ENCODE measurements at regions not wholly inside any gene's neighbourhood (a gene's known extent, or its start where the extent isn't known, plus 50 kb on each side); places are given as distances from the start of the nearest gene placed in this dataset.
"Not testable (repeated sequence)": the region's sequence is repeated elsewhere in the genome, so short reads cannot be mapped to it uniquely, and the experiment has no call there.

DNA sequence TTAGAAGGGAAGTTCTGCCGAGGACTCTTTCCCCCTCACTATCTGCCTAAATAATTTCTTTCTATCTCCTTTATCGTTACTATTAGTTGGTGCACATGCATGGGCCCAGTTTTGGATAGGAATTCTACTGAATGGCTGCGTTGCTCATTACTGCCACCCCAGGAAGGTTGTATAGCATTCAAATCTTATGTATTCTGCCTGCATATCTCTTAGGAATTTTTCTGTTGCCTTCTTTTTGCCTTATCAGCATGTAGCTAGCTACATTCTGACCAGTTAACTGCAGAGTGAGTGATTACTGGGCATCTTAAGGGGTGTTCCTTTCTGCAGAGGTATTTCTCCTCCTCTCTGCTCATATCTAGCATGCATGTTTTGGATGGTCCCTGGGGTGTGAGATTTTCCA lies 239.6 kb downstream of the TDRD15 start:
- in situ Hi-C loops (cut with HindIII; ENCODE audit: low pct_unique_long_range_greater_than_20kb, low sequenced_read_pairs) = no loop called here
- no peak for DNase-seq (ENCODE audit: low read depth)

DNA sequence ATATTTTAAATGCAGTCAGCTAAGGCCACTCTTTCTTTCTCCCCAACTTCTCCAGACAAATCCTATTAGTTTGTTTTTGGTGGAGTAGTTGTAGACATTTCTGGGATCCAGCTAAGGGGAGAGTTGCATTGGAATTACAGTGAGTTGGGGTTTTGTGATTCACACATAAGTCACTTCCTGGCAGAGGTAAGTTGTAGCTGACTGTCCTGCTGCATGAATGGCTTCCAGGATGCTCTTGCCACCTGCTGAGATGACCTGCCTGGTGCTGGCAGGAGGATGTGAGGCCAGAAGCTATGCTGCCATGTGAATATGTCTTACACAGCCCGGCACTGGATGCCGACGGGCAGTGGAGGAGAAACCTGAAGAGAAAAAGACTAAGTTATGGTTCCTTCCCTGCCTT lies 243.7 kb downstream of the TDRD15 start:
- in situ Hi-C loops (cut with HindIII; ENCODE audit: low pct_unique_long_range_greater_than_20kb, low sequenced_read_pairs) = no loop called here

DNA sequence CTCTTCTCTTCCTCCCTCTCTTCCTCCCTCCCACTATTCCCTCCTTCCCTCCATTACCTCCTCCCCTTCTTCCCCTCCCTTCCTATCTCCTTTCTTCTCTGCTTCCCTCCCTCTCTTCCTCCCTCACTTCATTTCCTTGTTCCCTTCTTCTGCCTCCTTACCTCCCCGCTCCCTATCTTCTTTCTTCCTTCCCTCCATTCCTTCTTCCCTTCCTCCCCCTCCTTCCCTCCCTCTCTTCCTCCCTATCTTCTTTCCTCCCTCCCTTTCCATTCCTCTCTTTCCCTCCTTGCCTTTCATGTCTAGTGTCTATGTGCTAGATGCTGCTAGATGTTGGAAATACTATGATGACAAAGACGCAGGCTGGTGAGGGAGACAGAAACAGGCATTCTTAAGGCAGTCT lies 246.0 kb downstream of the TDRD15 start:
- in situ Hi-C loops (cut with HindIII; ENCODE audit: low pct_unique_long_range_greater_than_20kb, low sequenced_read_pairs) = no loop called here

More for the DNA sequence above, 243.7 kb downstream of the TDRD15 start:
- DNase-seq (ENCODE audit: low read depth) = no peak

DNA sequence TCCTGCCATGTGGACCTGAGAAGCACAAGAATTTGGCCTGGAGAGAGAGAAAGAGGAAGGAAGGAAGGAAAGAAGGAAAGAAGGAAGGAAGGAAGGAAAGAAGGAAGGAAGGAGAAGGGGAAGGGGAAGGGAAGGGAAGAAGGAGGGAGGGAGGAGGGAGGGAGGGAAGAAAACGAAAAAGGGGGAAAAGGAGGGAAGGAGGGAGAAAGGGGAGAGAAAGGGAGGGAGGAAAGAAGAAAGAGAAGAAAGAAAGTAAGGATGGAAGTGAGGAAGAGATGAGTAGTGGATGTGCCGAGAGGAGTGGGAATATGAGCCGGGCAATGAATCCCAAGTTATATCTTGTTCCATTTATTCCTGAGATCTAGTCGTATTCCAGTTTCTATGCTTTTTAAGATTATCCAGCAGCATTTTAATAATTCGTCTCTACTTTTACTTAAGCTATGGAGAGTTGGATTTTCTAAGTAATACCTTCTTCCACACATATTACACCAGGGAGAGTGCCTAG lies 247.8 kb downstream of the TDRD15 start:
- in situ Hi-C loops (cut with HindIII; ENCODE audit: low pct_unique_long_range_greater_than_20kb, low sequenced_read_pairs) = no loop called here
- DNase-seq (ENCODE audit: low read depth) = no peak

More for the DNA sequence above, 246.0 kb downstream of the TDRD15 start:
- DNase-seq (ENCODE audit: low read depth) = no peak

DNA sequence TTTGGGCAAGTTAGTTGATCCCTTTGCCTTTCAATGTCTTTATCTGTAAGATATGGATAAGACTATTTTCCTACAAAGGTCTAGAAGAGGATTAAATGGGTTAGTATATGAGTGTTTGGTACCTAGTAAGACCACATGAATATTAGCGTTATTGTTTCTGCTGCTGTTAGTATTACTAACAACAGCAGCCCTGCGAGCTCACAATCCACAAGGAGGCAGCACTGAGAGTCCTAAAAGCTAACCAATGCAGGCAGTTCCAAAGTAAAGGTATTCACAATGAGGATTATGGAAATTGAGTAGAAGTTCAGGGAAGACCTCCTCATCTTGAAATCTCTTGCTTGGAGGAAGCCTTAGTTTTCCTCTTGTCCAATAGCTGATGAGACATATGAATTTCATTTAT lies 248.9 kb downstream of the TDRD15 start:
- no peak for DNase-seq (ENCODE audit: low read depth)
- in situ Hi-C loops (cut with HindIII; ENCODE audit: low pct_unique_long_range_greater_than_20kb, low sequenced_read_pairs) = no loop called here

DNA sequence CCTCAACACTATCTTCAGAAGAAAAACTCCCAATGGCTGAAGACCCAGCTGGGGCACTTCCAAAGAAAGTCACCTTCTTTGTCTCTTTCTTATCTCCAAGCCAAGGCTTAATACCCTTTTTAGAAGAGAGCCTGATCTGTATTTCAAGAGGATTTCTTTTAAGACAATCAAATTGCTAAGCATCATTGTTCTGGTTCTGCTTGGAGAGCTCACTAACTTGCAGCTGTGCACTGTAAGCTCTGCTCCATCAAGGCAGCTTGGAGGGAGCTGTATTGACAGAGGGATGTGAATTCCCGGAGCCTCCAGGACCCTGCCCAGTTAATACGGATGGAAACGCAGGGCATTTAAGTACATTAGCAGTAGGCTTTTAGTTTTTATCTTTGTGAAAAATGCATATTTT lies 253.1 kb downstream of the TDRD15 start:
- DNase-seq (ENCODE audit: low read depth) = no peak
- in situ Hi-C loops (cut with HindIII; ENCODE audit: low pct_unique_long_range_greater_than_20kb, low sequenced_read_pairs) = no loop called here

DNA sequence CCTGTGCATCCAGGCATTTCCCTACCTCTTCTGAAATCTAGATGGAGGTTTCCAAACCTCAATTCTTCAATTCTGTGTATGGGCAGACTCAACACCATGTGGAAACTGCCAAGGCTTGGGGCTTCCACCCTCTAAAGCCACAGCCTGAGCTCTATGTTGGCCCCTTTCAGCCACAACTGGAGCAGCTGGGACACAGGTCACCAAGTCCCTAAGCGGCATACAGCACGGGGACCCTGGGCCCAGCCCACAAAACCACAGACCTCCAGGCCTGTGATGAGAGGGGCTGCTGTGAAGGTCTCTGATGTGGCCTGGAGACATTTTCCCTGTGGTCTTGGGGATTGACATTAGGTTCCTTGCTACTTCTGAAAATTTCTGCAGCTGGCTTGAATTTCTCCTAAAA lies 255.4 kb downstream of the TDRD15 start:
- DNase-seq (ENCODE audit: low read depth) = no peak
- in situ Hi-C loops (cut with HindIII; ENCODE audit: low pct_unique_long_range_greater_than_20kb, low sequenced_read_pairs) = no loop called here

DNA sequence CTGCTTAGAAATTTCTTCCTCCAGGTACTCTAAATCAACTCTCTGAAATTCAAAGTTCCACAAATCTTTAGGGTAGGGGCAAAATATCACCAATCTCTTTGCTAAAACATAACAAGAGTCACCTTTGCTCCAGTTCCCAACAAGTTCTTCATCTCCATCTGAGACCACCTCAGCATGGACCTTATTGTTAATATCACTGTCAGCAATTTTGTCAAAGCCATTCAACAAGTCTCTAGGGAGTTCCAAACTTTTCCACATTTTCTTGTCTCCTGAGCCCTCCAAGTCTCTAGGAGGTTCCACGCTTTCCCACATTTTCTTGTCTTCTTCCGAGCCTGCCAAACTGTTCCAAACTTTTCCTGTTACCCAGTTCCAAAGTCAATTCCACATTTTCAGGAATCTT lies 255.9 kb downstream of the TDRD15 start:
- DNase-seq (ENCODE audit: low read depth); in situ Hi-C loops (cut with HindIII; ENCODE audit: low pct_unique_long_range_greater_than_20kb, low sequenced_read_pairs): not testable (repeated sequence)

DNA sequence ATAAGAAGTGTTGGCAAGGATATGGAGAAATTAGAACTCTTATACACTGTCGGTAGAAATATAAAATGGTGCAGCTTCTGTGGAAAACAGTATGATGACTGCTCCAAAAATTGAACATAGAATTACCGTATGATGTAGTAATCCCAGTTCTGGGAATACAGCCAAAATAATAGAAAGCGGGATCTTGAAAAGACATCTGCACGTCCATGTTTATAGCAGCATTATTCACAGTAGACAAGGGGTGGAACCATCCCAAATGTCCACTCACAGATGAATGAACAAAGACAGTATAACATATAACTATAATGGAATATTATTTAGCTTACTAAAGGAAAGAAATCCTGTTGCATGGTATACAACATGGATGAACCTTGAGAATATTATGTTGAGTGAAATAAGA lies 257.7 kb downstream of the TDRD15 start:
- in situ Hi-C loops (cut with HindIII; ENCODE audit: low pct_unique_long_range_greater_than_20kb, low sequenced_read_pairs) = no loop called here
- no peak for DNase-seq (ENCODE audit: low read depth)

DNA sequence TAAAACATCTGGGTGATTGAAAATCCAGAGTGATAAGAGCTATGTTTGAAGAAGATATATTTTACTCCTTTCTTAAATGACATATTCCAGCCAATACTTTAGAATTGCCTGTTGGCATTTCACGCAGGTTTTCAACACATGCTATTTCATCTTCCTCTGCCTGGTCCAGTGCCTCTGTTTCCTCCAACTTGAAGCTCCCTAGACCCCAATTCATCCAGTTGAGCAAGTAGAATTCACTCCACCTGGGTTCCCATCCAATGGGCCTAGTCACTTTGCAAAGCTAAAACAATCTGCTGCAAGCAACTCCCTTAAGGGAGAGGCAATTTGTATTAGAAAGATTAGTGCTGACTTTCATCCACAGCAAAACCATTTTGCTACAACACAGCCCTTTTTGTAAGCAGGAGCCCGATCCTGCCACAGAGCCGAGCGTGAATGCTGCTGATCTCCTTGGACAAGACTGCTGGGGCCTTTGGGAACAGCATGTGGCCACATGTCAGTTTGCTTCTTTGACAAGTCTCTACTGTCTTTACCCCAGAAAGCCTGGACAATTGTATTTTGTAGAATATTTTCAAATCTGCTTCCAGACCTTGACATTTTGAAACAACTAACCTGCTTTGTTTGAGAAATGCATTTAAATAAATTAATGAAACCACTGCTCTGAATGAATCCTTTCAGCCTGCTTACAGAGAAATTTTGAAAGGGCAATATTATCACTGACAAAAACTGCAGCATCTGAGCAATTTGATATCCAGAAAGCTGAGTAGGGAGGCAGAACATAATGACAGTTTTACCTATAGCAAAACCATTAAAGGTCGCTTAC lies 259.1 kb downstream of the TDRD15 start:
- in situ Hi-C loops (cut with HindIII; ENCODE audit: low pct_unique_long_range_greater_than_20kb, low sequenced_read_pairs) = no loop called here
- DNase-seq (ENCODE audit: low read depth) = no peak

DNA sequence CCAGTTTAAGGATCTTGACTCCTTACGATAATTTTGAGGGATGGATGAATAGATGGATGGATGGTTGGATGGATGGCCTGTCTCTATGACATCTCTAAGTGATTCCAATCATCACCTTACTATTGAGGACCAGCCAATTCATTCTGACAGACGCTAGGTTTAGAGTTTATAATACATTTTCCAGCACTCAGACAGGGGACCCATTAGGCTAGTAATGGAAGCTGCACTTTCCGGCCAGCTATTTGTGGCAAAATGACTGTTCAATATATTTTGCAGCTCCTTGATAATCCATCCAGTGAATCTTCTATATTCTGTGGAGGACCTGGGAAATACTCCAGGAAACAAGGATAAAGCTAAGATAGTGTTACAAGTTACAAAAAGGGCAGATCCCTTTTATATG lies 262.9 kb downstream of the TDRD15 start:
- in situ Hi-C loops (cut with HindIII; ENCODE audit: low pct_unique_long_range_greater_than_20kb, low sequenced_read_pairs) = no loop called here
- DNase-seq (ENCODE audit: low read depth) = no peak

DNA sequence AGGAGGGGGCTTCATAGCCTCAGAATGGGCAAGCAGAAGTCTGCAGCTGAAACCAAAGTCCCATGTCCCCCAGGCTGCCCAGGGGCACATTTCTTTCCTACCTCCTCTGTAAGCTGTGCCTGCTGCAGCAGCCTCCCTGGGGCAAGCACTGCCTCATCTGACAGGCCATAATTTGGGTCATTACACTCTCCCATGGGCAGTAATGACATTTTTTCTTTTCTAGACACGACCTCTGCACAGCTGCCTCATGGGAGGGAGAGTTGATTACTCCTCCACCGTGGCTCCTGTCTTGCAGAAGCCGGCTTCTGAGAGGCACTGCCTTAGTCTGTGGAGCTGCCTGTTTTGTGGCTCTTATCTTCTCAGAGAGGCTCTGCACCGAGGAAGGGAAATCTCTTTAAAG lies 268.9 kb downstream of the TDRD15 start:
- in situ Hi-C loops (cut with HindIII; ENCODE audit: low pct_unique_long_range_greater_than_20kb, low sequenced_read_pairs) = no loop called here
- DNase-seq (ENCODE audit: low read depth) = no peak

DNA sequence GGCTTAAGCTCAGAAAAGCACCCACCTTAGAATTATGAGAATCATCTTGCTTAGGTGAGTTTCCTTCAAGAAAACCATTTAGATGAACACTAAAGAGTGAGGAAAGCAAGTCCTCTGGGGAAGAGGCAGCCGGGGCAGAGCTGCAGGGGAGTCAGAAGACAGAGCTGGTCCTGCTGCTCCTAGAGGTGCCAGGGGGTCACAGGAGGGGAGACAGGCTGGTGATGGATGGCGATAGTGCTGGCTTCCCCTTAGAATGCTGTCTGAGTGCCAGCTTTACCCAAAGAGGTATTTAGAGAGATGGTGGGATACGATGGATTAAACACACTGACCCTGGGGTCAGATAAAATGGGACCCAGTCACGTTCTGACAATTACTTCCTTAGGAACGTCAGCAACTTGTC lies 269.4 kb downstream of the TDRD15 start:
- DNase-seq (ENCODE audit: low read depth) = no peak
- in situ Hi-C loops (cut with HindIII; ENCODE audit: low pct_unique_long_range_greater_than_20kb, low sequenced_read_pairs) = no loop called here

DNA sequence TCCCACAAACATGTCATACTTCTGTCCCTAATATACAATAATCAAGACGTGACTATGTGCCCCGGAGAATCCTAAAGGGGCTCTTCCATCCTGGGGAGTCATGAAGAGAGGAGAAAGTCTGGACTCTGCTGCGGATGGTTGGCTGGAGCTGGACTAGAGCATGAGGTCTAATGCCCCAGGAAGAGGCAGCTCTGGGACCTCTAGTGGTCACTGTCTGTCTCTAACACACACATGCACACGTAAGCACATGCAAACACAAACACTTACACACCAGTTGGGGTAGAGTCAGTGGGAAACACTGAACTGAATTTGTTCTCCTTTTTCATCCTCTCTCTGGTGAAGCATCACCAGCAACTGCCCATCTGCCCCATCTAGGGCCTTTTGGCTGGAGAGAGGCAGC lies 271.6 kb downstream of the TDRD15 start:
- DNase-seq (ENCODE audit: low read depth) = no peak
- in situ Hi-C loops (cut with HindIII; ENCODE audit: low pct_unique_long_range_greater_than_20kb, low sequenced_read_pairs) = no loop called here

DNA sequence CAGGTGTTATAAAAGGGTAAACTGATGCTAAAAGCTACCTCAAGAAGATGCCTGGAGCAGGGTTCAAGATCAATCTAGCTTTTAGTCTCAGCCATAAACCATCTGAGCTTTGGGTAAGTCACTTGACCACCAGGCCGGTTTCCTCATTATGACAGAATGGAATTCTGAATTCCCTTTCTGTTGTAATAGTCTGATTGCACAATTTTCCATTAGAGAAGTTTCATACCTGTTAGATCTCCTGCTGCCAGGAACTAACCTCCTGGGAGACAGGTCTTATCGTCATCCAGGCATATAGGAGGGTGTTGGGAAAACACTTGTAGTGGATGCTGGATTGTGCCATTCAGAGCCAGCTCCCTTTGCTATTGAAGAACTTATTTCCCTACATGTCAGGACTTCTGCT lies 272.5 kb downstream of the TDRD15 start:
- in situ Hi-C loops (cut with HindIII; ENCODE audit: low pct_unique_long_range_greater_than_20kb, low sequenced_read_pairs) = no loop called here
- DNase-seq (ENCODE audit: low read depth) = no peak

DNA sequence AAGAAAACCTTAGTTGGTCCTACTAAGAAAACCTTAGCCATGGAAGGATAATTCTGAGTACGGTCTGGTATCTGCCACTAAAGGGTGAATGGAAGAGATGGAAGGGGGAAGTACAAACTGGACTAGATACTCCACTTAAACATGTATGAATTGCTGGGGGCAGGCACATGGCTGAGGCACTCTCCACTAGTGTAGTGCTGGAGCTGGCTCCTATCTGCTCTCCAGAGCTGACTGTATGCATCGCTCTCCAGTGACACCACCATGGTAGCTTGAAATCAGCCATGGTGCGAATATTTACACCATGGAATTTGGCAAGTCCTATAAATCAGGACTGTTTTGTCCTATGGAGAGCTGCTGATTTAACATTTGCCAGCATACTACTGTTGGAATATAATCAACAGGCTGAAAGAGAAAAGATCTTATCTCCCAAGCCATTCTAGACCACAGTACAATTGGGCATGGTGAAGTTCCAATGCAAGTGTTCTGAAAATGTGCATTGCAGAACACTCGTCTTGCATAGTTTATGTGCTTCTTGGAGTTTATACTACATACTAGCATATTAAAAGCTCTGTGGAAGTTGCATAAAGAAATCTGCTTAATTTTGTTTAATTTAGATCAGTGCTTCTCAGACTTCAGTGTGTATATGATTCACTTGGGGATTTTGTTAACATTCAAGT lies 277.4 kb downstream of the TDRD15 start:
- DNase-seq (ENCODE audit: low read depth) = no peak
- in situ Hi-C loops (cut with HindIII; ENCODE audit: low pct_unique_long_range_greater_than_20kb, low sequenced_read_pairs) = no loop called here

DNA sequence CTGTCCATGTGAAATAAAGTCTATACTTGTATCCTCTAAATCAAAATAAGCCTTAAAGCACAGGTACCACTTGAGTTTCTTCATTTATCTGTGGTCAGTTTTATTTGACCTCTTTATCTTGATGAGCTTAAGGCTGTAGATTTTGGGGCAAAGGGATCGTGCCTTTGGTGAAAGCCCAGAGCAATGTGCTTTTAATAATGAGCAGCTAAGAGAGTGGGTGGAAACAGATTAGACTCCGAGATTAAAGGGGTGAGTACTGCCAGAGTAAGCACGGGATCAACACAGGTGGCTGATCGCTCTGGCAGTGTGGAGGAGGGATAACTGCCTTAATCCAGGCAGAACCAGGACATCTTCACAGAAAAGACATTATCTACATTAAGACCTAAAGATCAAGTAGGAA lies 280.4 kb downstream of the TDRD15 start:
- DNase-seq (ENCODE audit: low read depth) = no peak

DNA sequence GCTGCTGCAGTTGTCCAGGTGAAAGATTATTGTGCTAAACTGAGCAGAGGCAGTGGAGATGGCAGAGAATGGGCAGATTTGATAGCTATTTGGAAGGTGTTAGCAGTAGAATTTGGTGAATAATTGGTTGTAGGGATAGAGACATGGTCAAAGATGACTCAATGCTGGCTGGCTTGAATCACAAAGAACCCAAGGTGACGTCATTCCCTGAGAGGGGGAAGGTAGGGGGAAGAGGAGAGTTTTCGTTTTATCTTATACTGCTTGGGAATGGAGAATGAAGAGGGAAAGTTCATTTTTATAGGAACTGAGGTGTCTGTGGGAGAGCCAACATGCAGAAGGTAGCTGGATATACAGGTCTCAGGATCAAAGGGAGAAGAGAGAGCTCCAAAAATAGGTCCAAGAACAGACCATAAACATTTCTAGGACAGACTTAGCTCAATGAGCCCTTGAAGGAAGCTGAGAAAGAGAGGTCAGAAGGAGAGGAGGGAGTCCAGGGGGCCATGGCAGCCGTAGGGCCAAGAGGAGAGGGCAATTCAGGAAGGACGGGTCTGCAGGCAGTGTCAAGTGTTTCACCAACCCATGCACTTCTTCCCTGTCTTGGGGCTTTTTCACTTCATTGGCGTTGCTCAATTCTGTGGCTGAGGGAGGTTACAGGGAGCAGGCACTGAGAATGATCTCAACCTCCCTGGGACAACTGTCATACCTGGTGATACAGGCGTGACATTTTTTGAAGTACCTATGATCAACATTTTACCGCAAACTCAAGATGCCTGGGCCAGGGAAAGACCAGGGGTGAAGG lies 281.3 kb downstream of the TDRD15 start:
- in situ Hi-C loops (cut with HindIII; ENCODE audit: low pct_unique_long_range_greater_than_20kb, low sequenced_read_pairs) = no loop called here
- no peak for DNase-seq (ENCODE audit: low read depth)

More for the DNA sequence above, 280.4 kb downstream of the TDRD15 start:
- in situ Hi-C loops (cut with HindIII; ENCODE audit: low pct_unique_long_range_greater_than_20kb, low sequenced_read_pairs) = no loop called here

DNA sequence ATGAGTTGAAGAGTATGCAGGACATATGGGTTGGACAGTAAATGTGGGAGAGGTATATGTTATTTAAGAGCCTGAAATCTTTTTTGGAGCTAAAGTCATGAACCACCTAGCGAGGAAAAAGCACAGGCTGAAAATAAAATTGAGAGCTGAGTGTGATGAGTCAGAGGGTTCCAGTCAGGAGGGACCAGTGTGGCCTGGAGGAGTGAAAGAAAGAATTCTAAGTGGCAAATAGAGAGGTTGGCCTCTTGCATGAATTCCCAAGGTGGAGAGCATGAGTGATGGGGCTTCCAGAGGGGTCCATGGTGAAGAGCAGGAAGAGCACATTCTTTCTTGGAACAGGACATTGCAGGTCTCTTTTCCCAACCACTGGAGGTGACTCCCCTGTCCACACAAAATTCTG lies 282.6 kb downstream of the TDRD15 start:
- DNase-seq (ENCODE audit: low read depth) = no peak
- in situ Hi-C loops (cut with HindIII; ENCODE audit: low pct_unique_long_range_greater_than_20kb, low sequenced_read_pairs) = no loop called here
